GOT3 (cell line): ENCODE measurements at regions not wholly inside any gene's neighbourhood (a gene's known extent, or its start where the extent isn't known, plus 50 kb on each side); places are given as distances from the start of the nearest gene placed in this dataset.

Experiments
- DNase-seq: peaks from one replicate; lab custom pipeline; 2025; ENCODE audit warnings: mixed read lengths; lab: John Stamatoyannopoulos, UW

DNA sequence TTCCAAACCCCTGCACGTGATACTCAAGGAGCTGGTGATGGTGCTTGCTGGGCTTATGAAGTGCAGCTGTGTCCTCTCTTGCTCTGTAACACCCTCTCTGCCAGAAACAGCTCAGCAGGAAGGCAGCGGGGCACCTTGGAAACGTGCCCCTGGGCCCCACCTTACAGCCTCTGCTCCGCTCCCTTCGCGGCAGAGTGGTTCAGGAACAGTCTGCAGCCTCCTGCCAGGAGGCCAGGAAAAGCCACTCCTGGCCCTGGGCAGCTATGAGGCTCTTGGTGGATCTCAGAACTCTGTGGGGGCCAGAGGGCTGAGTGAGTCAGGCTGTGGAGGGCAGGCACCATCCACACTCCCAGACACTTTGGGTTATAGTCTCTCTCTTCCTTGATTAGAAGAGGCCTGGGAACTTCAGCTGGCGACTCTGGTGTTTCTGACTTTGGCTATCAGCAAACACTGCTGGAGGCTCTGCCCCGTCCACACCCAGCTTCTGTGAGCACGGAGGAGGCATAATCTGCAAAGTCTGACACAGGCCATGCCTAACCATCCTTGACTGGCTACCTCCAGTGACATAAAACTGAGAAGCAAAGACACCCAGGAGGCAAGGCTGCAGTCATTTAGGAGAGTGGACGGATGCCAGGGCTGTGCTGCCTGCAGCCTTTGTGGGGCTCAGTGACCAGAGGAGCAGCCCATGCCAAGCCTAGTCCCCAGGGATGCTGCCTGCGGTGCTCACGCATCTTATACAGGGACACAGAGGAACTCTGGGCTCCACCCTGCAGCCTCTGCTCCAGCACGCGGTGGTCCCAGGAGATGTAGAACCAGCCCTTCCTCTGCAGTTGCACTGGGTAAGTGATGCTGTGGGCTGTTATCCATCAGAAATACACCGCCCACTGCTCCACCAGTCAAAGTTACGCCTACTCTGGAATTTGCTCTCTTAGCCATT lies 65.3 kb downstream of the METRNL start:
- DNase-seq: no peak

DNA sequence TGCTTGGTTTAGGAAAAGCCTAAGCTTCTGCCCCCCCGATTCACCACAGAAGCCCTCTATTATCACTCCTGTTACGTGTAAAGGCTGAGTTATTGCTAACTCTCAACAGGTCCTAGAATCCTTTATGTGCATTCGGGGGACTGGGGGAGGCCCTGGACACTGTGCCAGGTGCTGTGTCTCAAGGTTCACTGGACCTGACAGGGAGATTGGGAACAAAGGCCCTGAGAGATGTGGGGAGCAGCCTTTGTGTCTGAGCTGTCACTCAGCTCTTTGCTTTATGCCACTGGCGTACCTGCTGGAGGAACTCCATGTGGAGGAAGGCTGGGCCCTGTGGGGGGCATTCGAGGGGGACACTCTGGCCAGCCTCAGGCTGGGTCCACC lies 65.9 kb downstream of the METRNL start:
- DNase-seq: no peak

DNA sequence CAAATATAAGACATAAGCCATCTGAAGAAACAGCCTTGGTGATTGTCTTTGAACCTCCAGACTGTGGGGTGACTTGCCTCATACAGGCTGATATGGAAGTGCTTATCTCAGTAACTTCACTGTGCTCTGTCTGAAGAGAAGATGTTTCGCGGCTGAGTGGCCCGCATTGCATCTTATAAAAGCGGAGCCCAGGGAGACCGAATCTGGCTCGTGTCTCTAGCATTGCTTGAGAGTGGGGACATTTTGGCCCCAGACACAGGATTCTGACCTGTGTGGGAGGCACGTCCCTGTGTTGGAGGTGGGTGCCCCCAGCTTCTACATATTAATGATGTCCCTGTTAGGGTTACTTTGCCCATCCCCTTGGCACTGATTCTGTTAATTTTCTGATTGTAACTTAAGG lies 66.4 kb downstream of the METRNL start:
- no peak for DNase-seq

DNA sequence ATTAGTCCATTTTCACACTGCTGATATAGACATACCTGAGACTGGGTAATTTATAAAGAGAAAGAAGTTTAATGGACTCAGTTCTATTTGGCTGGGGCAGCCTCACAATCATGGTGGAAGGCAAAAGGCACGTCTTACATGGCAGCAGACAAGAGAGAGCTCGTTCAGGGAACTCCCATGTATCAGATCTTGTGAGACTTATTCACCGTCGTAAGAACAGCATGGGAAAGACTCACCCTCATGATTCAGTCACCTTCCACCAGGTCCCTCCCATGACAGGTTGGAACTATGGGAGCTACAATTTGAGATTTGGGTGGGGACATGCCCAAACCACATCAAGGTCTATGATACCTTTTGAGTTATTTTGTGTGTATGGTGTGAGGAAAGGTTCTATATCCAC lies 66.9 kb downstream of the METRNL start:
- DNase-seq: no peak

DNA sequence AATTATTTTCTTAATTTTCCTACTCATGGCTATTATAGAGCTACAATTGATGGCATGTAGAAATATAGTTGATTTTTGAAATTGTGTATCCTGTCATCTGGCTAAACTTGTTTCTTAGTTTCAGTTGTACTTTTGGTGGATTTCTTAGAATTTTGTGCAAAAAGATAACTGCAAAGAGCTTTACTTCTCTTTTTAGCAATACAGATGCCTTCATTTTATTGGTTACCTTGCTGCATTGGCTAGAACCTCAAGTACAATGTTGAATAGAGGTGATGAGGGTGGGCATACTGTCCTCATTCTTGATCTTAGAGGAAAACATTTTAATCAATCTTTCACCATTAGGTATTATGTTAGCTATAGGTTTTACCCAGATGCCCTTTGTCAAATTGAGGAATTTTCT lies 67.9 kb downstream of the METRNL start:
- DNase-seq: no peak

DNA sequence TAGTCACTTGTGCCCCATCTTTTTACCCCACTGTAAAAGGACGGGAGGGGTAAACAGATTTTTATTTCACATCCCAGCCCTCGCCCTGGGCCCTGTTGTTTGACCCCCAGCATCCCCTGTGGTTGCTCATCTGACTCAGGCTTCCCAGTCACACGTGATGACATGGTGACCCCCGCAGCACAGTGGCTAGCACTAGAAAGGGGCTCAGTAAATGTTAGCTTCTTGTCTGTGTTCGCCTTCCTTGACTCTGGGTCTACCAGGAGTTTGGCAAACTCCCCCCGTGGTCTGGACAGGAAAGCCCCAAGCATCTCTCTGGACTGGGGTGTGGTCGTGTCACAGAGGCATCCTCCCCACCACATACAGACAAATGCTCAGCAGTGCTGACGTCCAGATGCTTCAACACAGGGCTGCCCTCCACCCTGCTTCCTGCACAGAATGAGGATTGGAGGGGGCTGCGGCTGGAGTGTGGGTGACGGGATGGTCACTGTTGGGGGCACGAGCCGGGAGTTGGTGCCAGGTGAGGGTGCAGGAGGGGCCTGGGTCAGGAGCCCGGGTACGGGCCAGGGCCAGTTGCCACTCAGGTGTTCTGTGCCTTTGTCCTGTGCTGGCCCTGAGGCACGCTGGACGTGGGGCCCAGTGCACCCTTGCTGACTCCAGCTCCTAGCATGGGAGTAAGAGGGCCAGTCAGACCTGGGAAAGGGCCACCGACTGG lies 69.1 kb downstream of the METRNL start:
- no peak for DNase-seq

DNA sequence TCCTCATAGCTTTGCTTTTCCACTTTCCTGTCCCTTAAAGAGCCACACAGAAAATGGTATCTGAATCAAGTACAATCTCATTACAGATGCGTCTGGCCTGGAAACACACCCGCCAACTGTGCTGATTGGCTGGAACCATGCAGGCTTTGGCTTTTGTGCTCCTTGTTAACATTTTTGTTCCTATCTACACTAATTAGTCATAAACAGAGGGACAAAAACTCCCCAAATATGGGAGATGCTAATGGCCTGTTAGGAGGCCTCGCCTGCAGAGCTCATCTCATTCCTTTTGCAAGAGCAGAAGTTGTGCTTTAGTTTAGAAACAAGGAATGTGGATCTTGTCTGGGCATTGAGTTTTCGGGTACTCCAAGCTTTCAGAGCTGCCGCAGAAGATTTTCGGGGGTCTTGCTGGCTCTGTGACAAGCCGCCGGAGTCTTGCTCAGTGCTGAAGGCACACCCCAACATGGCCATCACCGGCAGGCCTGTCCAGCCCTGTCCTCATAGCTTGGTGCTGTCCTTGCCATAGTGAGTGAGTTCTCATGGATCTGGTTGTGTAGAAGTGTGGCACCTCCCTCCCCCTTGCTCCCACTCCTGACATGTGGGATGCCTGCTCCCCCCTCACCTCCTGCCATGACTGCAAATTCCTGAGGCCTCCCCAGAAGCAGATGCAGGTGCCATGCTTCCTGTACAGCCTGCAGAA lies 69.8 kb downstream of the METRNL start:
- DNase-seq: no peak

DNA sequence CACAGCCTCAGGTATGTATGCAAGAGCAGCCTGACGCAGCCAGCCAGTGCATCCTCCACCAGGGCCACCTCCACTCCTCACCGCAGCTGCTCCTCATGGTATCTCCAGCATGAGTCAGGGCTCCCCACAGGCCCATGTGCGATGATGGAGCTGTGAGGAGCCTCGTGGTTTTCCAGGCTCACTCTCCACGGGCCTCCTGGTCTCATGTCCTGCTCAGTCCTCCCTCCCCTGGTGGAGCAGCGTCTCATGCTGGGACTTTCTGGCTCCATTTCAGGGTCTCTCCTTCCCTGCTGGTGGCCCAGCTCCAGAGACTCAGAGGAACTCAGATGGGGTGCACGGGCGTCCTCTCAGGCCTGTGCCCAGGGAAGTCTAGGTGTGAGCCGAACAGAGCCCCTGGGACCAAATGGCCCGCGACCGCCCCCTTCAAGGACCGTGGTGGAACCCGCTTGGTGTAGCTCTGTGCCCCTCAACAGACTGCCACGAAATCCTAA lies 70.4 kb downstream of the METRNL start:
- no peak for DNase-seq

DNA sequence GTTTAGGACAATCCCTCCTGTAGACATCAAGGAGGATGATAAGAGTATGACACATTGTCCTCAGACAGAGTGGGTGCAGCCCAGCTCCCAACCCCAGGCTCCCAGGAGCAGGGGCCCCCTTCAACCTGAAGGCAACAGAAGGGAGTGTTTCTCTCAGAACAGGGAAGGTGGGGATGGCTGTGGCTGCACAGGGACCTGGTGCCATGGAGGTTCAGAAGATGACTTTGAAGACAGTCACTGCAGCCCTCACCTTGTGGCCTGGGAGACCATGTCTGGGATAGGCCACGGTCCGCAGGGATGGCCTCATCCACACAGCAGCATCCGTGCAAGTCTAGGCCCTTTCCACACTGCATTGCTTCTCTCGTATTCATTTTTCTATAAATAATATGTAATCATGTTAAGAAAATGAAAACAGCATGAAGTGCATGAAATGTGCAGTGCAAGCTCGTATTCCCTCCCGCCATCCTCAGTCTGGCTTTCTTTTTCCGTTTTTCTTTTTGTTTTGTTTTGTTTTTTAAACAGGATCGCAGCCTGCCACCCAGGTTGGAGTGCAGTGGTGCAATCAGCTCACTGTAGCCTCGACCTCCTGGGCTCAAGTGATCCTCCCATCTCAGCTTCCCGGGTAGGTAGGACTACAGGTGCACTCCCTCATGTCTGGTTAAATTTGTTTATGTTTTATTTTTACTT lies 71.1 kb downstream of the METRNL start:
- no peak for DNase-seq

DNA sequence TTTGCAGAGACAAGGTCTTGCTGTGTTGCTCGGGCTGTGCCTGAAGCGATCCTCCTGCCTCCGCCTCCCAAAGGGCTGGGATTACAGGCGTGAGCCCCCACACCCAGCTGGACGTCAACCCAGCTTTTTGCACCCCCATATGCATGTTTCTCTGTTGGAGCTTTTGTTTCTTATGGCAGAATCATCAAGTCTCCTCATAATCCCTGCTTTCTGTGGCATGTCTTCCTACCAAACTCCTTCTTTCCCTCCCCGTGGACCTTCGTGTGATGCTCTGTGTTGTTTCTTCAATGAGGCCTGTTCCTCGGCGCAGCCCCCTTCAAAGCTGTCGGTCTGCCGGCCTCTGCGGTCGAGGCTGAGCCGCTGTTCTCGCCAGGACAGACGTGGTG lies 71.6 kb downstream of the METRNL start:
- no peak for DNase-seq

DNA sequence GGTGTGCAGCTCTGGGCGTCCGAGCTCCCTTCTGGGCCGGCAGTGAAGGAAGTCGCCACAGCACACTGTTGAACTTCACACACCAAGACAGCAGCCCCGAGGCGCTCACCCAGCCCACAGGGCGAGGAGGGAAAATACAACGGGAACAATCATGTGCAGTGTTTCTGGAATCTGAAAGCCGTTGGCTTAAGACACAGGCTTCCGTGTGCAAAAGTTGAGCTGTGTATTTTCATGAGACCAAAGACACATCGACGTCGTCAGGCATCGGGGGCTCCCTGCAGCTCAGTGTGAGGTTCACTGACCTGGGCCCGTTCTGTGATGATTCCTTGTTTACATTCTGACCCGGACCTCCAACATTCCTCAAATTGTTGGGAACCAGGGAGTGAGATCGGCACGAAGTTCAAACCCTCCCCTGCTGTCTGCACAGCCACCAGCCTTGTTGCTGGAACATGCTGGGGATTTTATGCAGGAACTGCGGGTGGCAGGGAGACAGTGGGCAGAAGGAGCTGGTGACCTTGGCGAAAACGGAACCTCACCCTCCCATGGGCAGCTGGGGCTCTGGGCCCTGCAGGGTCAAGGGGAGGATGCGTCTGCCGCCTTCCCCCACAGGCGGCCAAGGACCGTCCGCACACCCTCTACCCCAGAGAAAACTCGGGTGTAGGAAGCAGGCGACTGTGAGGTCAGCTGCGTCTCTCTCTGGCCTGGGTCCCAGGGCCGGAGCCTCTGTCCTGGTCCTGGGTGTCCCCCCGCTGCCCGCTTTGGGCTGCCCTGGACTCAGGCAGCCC lies 72.2 kb downstream of the METRNL start:
- no peak for DNase-seq

DNA sequence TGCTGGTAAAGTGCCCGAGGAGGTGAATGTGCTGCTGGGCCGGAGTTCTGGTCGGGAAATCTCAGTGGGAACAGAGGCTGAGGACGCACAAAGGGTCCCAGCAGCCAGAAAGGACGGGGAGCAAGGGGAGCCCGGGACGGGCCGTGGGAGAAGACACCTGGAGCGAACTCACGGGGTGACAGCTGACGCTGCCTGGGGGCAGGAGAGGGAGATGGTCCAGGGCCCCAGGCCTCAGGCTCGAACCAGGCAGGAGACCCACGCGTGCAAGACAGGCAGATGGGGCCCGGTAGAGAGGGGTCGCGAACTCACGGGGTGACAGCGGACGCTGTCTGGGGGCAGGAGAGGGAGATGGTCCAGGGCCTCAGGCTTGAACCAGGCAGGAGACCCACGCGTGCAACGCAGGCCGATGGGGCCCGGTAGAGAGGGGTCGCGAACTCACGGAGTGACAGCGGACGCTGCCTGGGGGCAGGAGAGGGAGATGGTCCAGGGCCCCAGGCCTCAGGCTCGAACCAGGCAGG lies 72.9 kb downstream of the METRNL start:
- no peak for DNase-seq

DNA sequence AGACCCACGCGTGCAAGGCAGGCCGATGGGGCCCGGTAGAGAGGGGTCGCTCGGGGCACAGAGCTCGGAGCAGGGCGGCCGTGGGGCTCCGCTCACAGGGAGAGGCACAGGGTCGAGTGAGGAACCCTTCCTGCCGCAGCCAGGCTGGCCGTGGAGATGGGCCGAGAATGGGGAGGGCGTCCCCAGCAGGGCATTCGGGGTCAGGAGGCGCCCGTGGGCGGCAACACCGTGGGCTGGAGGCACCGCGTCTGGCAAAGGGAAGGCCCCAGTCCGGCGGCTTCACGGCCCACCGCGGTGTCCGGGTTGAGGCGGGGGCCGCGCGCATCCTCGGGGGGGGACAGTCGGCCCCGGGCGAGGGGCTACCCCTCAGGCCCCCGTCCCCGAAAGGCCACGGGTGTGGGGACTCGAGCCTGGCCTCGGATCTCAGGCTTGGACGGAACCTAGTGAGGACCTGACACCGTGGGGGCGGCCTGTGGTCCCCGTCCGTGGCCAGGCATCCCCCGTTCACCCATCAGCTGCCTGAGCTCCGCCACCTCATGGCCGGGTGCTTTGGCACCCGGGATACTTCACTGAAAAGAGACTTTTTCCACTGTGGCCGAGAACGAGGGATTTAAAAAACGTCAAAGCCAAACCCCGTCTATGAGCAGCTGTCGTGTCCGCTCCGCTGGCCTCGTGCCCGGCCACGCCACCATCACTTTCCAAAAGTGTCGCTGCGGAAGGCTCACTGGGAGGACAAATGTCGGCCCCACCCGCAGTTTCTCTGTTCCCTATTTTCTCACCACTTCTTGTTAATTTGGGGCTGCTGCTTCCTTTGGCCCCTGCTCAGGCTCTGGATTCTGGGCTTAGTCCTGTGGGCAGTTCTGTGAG lies 73.6 kb downstream of the METRNL start:
- DNase-seq: no peak

DNA sequence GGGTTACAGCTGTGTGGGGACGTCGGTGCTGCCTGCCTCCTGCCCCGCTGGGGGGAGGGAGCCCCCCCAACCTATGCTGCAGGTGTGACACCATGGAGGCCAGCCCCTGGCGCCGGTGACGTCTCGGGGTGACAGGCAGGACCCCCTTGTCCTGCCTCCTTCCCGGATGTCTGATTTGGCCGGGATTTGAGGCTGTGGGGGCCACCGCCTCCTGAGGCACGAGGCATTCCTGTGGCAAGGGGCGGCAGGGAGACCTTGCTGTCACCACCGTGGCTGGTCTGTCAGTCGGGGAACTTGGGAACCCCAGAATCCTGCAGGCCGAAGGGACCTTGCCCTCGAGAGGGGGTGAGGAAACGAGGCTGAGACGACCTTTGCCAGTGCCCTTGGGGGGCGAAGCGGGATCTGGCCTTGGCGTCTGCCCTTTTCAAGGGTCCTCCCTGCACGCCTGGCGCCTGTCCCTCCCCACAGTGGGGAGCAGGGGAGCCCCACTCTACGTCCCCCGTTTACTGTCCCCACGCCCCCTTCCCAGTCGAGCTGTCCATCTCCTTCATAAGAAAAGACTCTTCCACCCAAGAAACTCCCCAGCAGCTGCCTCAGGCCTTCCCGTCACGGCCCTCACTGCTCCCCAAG lies 74.4 kb downstream of the METRNL start:
- DNase-seq: no peak

DNA sequence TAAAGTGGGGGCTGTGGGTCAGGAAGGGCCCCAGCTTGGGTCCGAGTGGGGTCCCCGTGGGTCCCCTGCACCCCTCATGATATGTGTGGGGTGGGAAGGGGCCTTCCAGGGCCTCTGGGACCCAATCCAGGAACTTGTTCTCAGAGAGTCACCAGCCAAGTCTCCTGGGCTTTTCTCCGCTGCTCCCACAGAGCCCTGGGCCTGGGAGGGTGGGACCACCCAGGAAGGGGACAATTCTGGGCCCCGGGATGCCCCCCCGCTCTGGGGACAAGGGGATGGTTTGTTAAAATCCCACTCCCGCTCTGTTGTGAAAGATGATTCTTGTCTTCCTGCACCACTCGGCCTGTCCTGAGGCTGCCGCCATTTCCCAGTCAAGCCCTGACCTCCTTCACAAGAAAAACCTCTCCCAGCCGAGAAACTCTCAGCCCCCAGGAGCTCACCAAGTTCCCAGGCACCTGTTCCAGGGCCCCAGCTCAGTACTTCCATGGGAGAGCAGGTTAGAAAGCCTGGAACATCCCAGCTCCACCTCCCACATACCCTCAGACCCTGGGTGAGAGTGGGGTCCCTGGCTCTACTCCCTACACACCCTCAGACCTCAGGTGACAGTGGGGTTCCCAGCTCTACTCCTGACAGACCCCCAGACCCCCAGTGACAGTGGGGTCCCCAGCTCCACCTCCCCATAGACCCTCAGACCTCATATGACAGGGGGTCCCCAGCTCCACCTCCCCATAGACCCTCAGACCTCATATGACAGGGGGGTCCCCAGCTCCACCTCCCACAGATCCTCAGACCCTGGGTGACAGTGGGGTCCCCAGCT lies 75.1 kb downstream of the METRNL start:
- DNase-seq: no peak

DNA sequence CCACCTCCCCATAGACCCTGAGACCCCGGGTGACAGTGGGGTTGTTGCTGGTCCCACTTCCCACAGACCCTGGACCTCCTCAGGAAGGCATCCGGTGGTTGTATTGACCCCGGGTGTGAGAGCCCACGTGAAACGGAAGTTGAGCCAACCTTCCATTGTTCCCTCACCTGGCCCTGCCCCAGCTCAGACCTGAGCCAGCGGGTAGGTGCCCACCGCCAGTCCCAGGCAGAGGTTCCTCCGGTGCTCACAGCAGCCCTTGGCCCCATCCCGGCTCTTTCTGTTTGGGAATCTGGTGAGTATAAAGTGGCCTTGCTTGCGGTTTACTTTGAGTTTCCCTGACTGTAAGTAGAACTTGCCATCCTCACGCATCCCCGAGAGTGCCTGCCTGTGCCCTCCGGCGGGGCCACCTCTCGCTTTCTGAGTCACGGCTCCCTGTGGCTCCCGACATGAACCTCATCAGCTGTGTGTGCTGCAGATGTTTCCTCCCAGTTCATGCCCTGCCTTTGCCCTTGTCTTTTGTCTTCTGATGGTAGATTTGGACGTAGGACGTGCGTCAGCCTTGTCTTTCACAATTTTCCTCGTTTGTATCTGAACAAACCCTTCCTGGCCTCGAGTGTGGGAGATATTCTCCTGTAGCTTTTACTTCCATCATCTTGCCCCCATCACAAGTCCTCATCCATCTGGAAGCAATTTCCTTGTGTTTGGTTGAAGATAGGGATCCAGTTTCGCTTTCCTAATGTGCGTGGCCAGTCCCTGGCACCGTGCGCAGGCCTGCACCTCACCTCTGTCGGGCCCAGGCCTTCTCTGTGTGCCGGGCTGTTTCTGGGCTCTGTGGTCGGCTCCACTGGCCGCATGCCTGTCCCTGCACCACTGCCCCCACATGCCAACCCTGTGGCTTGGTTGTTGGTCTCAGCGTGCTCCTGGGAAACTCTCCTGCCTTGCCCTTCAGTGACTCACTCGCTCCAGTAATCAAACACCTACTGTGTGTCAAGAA lies 76.0 kb downstream of the METRNL start:
- DNase-seq: no peak

DNA sequence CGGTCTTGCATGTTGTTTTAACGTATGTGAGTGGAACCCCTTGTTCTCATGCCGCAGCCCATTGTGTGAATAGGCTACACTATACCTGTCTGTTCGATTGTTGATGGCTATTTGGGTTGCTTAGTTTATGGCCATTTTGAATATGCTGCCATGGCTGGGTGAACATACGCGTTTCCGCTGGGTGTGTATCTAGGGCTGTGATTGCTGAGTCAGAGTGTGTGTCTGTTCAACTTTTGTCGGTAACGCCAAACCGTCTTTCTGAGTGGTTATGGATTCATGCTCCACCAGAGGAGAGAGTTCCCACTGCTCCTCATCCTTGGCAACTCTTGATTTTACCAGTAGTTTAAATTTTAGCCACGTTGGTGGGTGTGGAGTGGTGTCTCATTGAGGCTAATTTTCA lies 77.0 kb downstream of the METRNL start:
- no peak for DNase-seq
